B cell (primary cell): ENCODE measurements at regions not wholly inside any gene's neighbourhood (a gene's known extent, or its start where the extent isn't known, plus 50 kb on each side); places are given as distances from the start of the nearest gene placed in this dataset.

Experiments
- ATAC-seq: fragments of 200-7000 bp; cut with Tn5 transposase; one replicate; pipeline ENCODE4 v1.10.0; 2021; ENCODE audit warnings: low read depth, mild to moderate bottlenecking, moderate number of reproducible peaks, moderate library complexity
- CTCF ChIA-PET: fragments of 350-600 bp; sonication (Branson Sonifier 250); formaldehyde crosslinking; loops from one replicate; lab custom pipeline; 2021; ENCODE audit warnings: antibody characterized with exemption, inconsistent platforms; lab: Charles Lee
- POLR2A ChIA-PET: fragments of 350-600 bp; sonication (Branson Sonifier 250); formaldehyde crosslinking; loops from one replicate; lab custom pipeline; 2021; ENCODE audit warnings: antibody characterized with exemption; lab: Charles Lee
- DNase-seq: peaks from one replicate; pipeline ENCODE4 v3.0.0; 2013
- H2AFZ ChIP-seq: 2 replicates; pipeline ENCODE4 v1.6.1; 2012; ENCODE audit warnings: mild to moderate bottlenecking, low read depth, low read length; ENCODE audit not compliant: insufficient read depth, poor library complexity, severe bottlenecking
- H3K27ac ChIP-seq, 2 donors: 1 replicate in 1 of 2; 2 replicates in 1 of 2; pipeline ENCODE4 v1.5.1; 2012 to 2013; ENCODE audit warnings: low read length in 2 of 2, mild to moderate bottlenecking in 2 of 2, moderate library complexity in 1 of 2
- H3K27me3 ChIP-seq, 4 experiments: fragments of 200-600 bp in 1 of 4; sonication (generic) in 1 of 4; replicated peaks in 1 of 4; 1 replicate in 2 of 4; 2 replicates in 2 of 4; pipeline versions ENCODE4 v1.6.1 to v1.7.0; 2013 to 2016; ENCODE audit warnings: low read length in 3 of 4, mild to moderate bottlenecking in 2 of 4, mixed read lengths in 1 of 4, moderate library complexity in 1 of 4; ENCODE audit not compliant: insufficient read depth in 4 of 4, control insufficient read depth in 3 of 4; ENCODE audit errors: control extremely low read depth in 1 of 4
- H3K36me3 ChIP-seq, 2 experiments: replicated peaks in 1 of 2; 1 replicate in 1 of 2; 2 replicates in 1 of 2; pipeline versions ENCODE4 v1.6.1 to v1.7.1; 2013; ENCODE audit warnings: low read length in 1 of 2; ENCODE audit not compliant: insufficient read depth in 2 of 2, control insufficient read depth in 1 of 2; ENCODE audit errors: control extremely low read depth in 1 of 2, extremely low read depth in 1 of 2
- H3K4me1 ChIP-seq, 2 donors: fragments of 200-600 bp in 1 of 2; sonication (generic) in 1 of 2; 1 replicate in 1 of 2; 2 replicates in 1 of 2; pipeline versions ENCODE4 v1.5.1 to v1.6.1; 2013 to 2017; ENCODE audit warnings: low read length in 2 of 2; ENCODE audit not compliant: control insufficient read depth in 2 of 2, insufficient read depth in 2 of 2
- H3K4me2 ChIP-seq: replicated peaks from 2 replicates; pipeline ENCODE3; 2012; ENCODE audit warnings: mild to moderate bottlenecking, low read depth, low read length; ENCODE audit not compliant: poor library complexity, severe bottlenecking
- H3K4me3 ChIP-seq, 5 experiments: fragments of 200-600 bp in 1 of 5; sonication (generic) in 1 of 5; 1 replicate in 3 of 5; 2 replicates in 2 of 5; pipeline versions ENCODE4 v1.5.1 to v1.7.0; 2011 to 2016; ENCODE audit warnings: low read length in 4 of 5, mild to moderate bottlenecking in 4 of 5, low read depth in 2 of 5, control low read depth in 1 of 5, moderate library complexity in 1 of 5; ENCODE audit not compliant: insufficient read depth in 1 of 5; ENCODE audit errors: control extremely low read depth in 1 of 5, extremely low read depth in 1 of 5
- H3K79me2 ChIP-seq: fragments of 200-600 bp; sonication (generic); one replicate; pipeline ENCODE4 v1.6.0; 2016; ENCODE audit warnings: low read length; ENCODE audit not compliant: control insufficient read depth, insufficient read depth
- H3K9ac ChIP-seq: fragments of 200-600 bp; sonication (generic); 2 replicates; pipeline ENCODE4 v1.6.1; 2017; ENCODE audit warnings: mild to moderate bottlenecking, low read length, moderate library complexity
- H3K9me3 ChIP-seq, 3 donors: one replicate each; pipeline versions ENCODE4 v1.6.1 to v1.7.1; 2013; ENCODE audit warnings: low read length in 2 of 3; ENCODE audit not compliant: control insufficient read depth in 2 of 3, insufficient read depth in 1 of 3; ENCODE audit errors: control extremely low read depth in 1 of 3
- H4K20me1 ChIP-seq: 2 replicates; pipeline ENCODE4 v1.6.0; 2012; ENCODE audit warnings: mild to moderate bottlenecking, low read length; ENCODE audit not compliant: insufficient read depth, control insufficient read depth, poor library complexity, severe bottlenecking
- H3K27ac Mint-ChIP-seq: one replicate; pipeline ENCODE4 v1.8.0; 2021; ENCODE audit warnings: mixed read lengths
- H3K27me3 Mint-ChIP-seq: one replicate; pipeline ENCODE4 v1.8.0; 2021; ENCODE audit warnings: mixed read lengths
- H3K4me1 Mint-ChIP-seq: one replicate; pipeline ENCODE4 v1.8.0; 2021; ENCODE audit warnings: mixed read lengths
- H3K4me3 Mint-ChIP-seq: one replicate; pipeline ENCODE4 v1.8.0; 2021; ENCODE audit warnings: mixed read lengths
- H3K9me3 Mint-ChIP-seq: one replicate; pipeline ENCODE4 v1.8.0; 2022; ENCODE audit warnings: mixed read lengths; ENCODE audit not compliant: insufficient read depth
- EZH2 ChIP-seq: IDR thresholded peaks from 2 replicates; pipeline ENCODE4 v1.6.1; 2012; ENCODE audit warnings: borderline replicate concordance, low read depth, mild to moderate bottlenecking, moderate library complexity, low read length; ENCODE audit not compliant: insufficient read depth, poor library complexity, severe bottlenecking
- intact Hi-C: fragments of 100-400 bp; cut with micrococcal nuclease; formaldehyde crosslinking; loops from one replicate; pipeline ENCODE4 v1.10.0; 2022
- TF ChIP-seq, protein P1 (sequence below): fragments of 200-600 bp; IDR thresholded peaks from one replicate; pipeline ENCODE4 v1.8.0; 2022; ENCODE audit warnings: antibody characterized with exemption, mild to moderate bottlenecking

DNA sequence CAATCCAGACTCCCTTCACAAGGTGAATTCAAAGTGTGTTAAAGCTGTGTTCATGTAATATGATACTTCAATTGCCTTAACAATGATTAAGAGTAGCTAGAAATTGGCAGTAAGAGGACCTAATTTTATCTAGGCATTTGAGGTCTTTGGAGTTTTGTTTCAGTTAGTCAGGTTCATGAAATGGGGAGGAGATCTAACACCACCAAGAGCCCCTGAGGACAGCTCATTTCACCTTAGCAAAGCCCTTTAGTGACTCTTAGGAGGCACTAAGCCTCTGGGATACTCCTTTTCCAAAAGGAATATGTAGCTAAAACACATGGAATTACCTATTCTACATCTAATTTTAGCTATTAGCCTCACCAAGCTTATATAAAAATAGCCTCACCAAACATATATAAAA lies 716.5 kb upstream of the RAB6C start:
- intact Hi-C loops = no loop called here
- no peak overlapping the region for H3K9ac ChIP-seq
- no peak overlapping the region for H3K4me3 Mint-ChIP-seq
- H3K27ac ChIP-seq = no peak overlapping the region
- peaks cover 7% of the 10 kb centered on the region for H3K27me3 Mint-ChIP-seq
- no peak overlapping the region for H3K4me3 ChIP-seq
- H3K9me3 Mint-ChIP-seq = peaks cover 9% of the 10 kb centered on the region
- ATAC-seq (no peak), DNase-seq (no peak)
- no peaks in the 10 kb centered on the region for H3K4me1 Mint-ChIP-seq
- H3K4me1 ChIP-seq = no peaks in the 10 kb centered on the region
- TF ChIP-seq, protein P1, sequence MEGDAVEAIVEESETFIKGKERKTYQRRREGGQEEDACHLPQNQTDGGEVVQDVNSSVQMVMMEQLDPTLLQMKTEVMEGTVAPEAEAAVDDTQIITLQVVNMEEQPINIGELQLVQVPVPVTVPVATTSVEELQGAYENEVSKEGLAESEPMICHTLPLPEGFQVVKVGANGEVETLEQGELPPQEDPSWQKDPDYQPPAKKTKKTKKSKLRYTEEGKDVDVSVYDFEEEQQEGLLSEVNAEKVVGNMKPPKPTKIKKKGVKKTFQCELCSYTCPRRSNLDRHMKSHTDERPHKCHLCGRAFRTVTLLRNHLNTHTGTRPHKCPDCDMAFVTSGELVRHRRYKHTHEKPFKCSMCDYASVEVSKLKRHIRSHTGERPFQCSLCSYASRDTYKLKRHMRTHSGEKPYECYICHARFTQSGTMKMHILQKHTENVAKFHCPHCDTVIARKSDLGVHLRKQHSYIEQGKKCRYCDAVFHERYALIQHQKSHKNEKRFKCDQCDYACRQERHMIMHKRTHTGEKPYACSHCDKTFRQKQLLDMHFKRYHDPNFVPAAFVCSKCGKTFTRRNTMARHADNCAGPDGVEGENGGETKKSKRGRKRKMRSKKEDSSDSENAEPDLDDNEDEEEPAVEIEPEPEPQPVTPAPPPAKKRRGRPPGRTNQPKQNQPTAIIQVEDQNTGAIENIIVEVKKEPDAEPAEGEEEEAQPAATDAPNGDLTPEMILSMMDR = no peak
- TF ChIP-seq EZH2 = no peak
- no peaks in the 10 kb centered on the region for H3K79me2 ChIP-seq
- no peaks in the 10 kb centered on the region for H3K27me3 ChIP-seq
- POLR2A ChIA-PET = no interaction called here
- H3K27ac Mint-ChIP-seq = no peak overlapping the region
- no peak overlapping the region for H2AFZ ChIP-seq
- peaks cover 0 to 12% (median 1%) of the 10 kb centered on the region in 3 donors for H3K9me3 ChIP-seq
- no peaks in the 10 kb centered on the region for H3K36me3 ChIP-seq
- CTCF ChIA-PET = no interaction called here
- H3K4me2 ChIP-seq = no peak overlapping the region
- H4K20me1 ChIP-seq = no peaks in the 10 kb centered on the region

DNA sequence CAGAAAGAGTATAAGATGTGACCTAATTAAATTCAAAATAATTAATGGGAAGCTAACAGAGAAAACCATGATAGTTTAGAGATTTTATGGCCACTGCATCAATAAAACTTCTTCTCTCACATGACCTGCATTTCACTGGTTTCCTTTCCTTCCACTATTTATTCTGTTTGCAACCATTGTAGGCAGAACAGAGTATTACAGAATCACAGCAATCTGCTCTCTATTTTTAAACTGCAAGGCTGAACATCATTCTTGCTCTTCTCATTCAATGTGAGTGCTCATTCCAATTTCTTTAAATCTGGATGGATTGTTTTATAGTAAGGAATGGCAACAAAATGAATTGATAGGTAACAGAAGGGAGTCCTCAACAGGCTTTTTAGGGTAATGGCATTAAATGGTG lies 715.5 kb upstream of the RAB6C start:
- no peak for DNase-seq
- H3K9ac ChIP-seq = no peak overlapping the region
- no peak overlapping the region for H3K4me3 Mint-ChIP-seq
- H3K27ac Mint-ChIP-seq = no peak overlapping the region
- H3K4me2 ChIP-seq = no peak overlapping the region
- H3K79me2 ChIP-seq = no peaks in the 10 kb centered on the region
- peaks cover 4% of the 10 kb centered on the region for H3K9me3 Mint-ChIP-seq
- H3K4me1 Mint-ChIP-seq = no peaks in the 10 kb centered on the region
- H3K36me3 ChIP-seq = no peaks in the 10 kb centered on the region
- H4K20me1 ChIP-seq = no peaks in the 10 kb centered on the region
- H3K4me3 ChIP-seq = no peak overlapping the region
- POLR2A ChIA-PET = no interaction called here
- peaks cover 0 to 11% (median 4%) of the 10 kb centered on the region in 3 donors for H3K9me3 ChIP-seq
- no peaks in the 10 kb centered on the region for H3K4me1 ChIP-seq
- peaks cover 7% of the 10 kb centered on the region for H3K27me3 Mint-ChIP-seq
- no peaks in the 10 kb centered on the region for H3K27me3 ChIP-seq
- H2AFZ ChIP-seq = no peak overlapping the region
- H3K27ac ChIP-seq = no peak overlapping the region
- intact Hi-C loops = no loop called here
- ATAC-seq = no peak
- CTCF ChIA-PET = interaction anchor here (0.6 kb wide), 1 partner anchor 249 kb away, joined by 4 read pairs; no protein-coding TSS in a partner anchor
- TF ChIP-seq, protein P1 = no peak
- TF ChIP-seq EZH2 = no peak
